ENCODE measurements at regions not wholly inside any gene's neighbourhood (a gene's known extent, or its start where the extent isn't known, plus 50 kb on each side); places are given as distances from the start of the nearest gene placed in this dataset.
A peak's percentile ranks its signal among the peaks of the same experiment; 100 is the strongest.

DNA sequence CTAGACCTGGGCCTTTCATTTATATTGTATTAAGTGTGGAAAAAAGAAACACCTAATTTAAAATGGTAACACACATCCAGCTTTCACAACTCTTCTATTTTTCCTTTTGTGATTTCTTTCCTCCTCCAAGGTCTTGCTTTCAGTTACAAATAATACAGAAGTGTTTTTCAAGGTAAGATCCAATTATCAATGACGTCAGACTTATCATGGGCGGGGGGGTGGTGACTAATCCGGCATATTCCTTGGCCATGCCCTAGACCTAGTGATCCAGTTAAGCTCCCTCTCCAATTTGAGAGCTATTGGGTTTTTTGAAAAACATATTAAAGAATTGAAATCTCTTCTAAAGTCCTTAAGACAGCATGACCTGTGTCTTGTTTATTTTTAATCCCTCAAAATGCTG, 669.9 kb upstream of the NR5A2 start:
- DNase-seq = no peak

DNA sequence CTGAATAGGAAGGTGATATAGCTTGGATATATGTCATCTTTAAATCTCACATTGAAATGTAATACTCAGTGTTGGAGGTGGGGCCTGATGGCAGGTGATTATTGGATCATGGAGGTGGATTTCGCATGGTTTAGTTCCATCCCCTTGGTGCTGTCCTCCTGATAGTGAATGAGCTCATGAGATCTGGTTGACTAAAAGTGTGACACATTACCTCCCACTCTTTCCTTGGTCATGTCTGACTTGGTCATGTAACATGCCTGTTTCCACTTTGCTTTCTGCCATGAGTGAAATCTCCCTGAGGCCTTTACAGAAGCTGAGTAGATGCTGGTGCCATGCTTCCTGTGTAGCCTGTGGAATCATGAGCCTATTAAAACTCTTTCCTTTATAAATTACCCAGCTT, 664.5 kb upstream of the NR5A2 start:
- DNase-seq = no peak

DNA sequence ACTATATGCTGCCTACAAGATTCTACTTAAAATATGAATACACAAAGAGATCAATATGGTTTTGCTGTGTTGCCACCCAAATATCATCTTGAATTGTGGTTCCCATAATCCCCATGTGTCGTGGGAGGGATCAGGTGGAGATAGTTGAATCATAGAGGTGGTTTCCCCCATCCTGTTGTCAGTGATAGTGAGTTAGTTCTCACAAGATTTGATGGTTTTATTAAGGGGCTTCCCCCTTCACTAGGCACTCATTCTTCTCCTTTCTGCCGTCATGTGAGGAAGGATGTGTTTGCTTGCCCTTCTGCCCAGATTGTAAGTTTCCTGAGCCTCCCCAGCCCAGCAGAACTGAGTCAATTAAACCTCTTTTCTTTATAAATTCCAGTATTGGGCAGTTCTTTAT, 654.4 kb upstream of the NR5A2 start:
- no peak for DNase-seq

DNA sequence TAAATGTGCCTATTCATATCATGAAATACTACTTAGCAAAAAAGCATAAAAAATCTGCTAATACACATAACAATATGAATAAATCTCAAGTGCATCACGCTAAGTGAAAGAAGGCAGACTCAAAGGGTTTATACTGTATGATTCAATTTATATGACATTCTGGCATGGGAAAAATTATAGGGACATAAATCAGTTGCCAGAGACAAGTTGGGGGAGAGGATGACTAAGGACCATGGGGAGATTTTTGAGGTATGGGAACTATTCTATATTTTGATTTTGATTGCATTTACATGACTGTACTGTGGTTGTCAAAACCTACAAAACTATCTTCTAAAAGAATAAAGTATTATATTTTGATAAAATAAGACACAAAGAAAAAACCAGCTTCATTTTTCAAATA, 650.3 kb upstream of the NR5A2 start:
- no peak for DNase-seq

DNA sequence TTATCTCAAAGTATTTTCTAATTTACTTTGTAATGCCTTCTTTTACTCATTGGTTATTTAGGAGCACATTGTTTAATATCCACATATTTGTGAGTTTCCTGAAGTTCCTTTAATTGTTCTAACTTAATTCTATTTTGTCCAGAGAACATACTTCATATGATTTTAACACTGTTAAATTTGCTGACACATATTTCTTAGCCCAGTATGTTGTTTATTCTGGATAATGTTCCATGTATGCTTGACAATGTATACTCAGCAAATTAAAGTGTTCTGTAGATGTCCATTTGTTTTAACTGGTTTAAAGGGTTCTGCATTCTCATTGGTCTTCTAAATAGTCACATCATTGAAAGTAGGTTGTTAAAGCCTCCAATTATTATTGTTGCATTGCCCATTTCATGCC, 643.7 kb upstream of the NR5A2 start:
- DNase-seq = no peak

DNA sequence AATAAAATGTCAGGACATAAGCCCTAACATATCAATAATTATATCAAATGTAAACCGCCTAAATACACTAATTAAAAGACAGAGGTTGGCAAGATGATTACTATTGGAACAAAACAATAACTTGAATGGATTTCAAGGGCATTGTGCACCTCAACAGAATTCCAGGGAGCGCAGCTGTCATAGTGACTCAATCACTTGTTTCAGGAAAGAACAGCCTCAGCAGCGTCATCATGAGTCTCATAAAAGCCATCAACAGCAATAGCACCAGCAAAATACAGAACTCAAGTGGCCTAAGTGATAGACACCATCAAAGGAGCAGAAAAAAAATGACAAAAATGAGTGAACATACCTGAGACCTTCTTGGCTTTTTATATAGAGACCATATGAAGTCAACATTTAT, 632.7 kb upstream of the NR5A2 start:
- DNase-seq = no peak

DNA sequence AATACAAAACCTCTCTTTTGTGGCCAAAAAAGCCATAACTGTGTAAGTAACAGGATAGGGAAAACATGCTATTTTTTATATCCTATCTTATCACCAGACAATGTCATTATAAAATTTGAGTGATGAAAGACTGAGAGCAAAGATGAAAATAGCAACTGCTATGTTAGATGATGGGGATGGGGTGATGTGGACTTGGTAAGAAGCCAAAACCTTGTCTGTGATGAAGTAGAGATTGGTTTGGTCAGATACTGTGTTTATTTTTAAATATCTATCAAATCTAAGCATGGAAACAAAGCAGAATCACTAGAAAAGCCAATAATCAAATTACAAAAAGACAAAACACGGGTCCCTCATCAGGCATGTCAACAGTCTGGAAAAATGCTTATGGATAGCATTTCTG, 631.1 kb upstream of the NR5A2 start:
- no peak for DNase-seq

DNA sequence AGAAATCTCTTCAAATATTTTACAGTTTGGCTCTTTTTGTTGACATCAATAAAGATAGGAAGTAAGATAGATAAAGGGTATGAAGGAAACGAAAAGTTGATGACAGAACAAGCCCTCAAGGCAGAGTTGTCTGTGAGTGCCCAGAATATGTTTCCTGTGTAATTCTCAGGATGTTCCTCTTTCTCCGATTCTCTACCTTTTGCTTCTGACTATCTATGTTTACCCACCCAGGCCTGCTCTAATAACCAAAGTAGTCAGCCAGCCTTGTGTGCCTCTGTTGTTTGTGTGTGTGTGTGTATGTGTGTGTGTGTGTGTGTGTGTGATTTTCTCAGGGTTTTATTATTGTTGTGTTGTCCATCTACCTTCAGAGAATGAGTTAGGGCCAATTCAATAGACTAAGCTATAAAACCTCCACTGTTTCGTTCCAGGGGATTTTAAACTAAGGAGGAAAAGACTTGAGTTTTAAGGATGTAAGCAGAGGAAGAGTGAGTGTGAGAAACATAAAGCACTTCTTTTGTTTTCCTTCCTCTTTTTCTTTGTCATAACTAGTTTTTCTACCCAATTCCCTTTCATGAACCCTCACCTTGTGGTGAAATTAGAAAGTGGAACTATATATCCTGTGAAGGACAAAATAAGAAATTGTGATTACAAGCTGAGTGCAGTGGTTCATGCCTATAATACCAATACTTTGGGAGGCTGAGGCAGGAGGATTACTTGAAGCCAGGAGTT, 627.4 kb upstream of the NR5A2 start:
- DNase-seq = no peak

DNA sequence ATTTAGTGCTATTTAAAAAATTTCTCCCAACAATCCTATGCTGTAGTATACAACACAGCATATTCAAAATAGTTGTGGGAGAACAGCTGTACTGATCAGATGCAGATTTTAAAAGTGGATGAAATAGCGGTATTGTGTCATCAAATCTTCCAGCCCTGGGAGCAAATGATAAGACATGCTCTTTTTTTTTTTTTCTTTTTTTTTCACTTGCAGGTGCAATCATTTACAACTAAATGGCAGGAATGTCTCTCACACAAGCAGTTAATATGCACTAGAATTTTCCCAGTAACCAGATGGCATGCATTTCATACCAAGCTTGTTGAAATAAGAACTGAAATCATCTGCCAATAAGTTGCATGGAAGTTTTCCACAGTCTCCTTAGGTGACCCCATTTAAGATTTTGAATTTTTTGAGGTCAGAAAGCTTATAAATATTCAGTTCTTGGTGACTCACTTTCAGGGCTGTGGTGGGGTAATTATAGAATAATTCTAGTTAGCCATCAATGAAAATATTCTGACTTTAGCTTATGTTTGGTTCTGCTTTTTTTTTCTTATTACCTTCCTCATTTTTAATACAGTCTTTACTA, 623.9 kb upstream of the NR5A2 start:
- DNase-seq = no peak

DNA sequence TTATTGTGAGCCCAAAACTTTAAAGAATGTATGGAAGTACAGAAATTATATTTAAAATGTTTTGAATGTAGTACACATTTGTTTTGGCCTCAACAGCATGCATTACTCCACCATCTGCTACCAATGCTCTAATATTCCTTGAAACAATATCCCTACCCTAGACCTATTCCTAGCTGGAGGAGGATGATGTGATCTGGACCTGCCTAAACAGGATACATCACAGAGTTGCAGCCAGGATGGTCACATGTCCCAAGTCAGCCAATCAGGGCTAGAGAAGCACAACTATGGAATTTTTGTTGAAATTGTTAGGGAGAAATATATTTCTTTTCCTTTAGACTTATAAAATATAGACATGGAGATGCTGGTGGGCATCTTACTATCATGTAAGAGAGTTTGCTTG, 623.3 kb upstream of the NR5A2 start:
- no peak for DNase-seq

DNA sequence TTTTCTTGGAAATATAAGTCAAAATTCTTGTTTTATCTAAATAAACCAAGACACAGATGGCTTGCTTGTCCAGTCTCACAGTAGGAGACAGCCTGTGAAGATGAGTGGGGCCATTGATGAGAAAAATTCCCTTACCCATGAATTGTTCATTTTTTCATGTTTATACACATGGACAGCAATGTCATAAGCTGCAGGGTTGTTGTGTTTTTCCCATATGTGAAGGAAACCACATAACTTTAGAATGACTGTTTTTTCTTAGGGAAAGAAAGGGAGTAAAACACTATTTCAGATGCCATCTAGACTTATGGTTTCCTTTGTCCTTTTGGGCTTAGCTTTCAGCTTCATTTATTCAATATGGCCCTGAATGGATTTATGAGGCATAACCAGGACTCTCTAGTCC, 622.5 kb upstream of the NR5A2 start:
- DNase-seq = no peak

DNA sequence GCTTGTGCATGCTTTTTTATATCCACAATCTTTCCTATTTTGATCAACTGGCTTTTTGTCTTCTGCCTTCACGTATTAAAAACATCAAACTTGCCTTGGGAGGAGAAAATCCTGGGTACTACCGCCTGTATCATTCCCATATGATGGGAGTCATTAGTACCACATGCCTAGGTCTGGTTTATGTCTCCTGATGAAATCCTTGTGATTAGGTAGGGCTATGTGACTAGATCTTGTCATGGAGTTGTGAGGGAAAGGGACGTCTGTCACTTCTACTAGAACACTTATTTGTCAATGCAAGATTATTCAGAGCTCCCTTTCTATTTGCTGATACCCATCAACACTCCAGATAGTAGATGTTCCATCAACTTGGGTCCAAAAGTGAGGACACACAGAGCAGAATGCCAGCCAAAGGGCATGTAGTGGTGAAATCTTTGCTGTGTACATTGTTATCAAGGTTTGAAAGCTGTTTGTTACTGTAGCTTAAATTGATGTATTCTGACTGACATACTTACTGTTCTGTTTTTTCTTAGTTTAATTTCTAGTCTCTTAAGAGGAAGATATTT, 621.8 kb upstream of the NR5A2 start:
- DNase-seq = no peak

DNA sequence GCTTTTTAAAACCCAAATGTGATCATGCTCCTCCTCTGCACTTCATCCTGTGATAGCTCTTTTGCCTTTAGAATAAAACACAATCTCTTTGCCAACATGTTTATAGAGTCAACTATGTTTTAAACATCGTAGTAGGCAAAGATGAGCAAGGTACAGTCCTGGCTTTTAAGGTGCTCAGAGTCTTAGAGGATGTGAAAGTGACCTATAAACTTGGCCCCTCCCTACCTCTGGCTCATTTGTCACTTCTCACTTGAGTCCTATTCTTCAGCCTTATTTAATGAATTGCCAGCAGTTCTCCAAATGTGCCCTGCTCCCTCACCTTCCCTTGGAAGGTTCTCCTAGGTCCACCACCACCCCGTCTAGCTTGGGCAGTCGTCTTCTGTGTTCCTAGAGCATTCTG, 617.0 kb upstream of the NR5A2 start:
- DNase-seq = no peak

DNA sequence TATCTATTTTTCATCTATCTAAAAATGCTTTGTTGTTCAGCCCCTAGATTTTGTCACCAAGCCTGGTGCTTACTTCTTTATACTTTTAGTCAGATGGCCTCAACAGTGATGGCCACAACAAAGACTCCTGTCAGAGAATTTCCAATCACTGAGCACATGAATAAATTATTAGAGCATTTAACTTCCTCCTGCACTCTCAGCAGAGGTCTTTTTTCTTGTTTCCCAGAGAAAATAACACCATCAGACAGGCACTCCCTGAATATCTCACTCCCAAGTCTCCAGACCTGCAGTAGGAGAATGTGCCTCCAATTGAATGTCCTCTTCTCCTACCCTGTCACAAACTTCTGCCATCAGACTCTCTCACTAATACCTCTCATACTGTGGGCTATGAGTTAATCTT, 616.0 kb upstream of the NR5A2 start:
- no peak for DNase-seq

DNA sequence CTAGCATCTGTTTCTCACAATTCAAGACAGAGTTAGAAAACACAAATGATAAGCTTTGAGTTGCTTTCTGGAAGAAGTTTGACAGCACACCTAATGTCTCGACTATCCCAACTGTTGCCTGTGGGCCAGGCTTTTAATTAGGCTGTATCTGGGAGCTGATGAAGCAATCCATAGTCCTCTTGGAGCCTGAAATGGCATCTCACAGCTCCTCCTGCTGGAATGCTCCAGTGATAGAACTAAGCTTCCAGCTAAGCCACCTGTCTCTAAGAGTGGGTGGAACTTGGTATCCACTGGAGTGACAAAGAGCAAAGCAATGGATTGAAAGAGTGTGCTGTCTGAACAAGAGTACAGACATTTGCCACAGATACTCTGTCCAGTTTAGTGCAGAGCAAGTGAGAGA, 605.3 kb upstream of the NR5A2 start:
- peak; percentile 62 for DNase-seq

DNA sequence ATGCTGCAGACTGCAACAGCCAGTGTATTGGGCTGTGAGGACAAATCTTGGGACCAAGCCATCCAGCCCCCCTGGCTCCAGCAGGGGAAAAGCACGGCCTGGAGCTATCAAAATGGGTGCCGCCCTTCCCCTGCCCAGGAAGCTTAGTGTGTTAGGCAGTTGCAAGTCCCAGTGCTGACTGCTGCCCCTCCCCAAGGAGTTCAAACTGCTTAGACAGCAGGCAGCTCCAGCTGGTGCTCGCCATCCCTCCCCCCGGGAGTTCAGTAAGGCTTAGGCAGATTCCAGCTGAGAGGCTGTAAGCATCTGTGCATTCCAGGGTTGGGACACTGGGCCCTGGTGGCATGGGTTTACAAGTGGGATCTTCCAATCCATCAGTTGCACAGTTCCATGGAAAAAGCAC, 579.6 kb upstream of the NR5A2 start:
- DNase-seq = no peak

DNA sequence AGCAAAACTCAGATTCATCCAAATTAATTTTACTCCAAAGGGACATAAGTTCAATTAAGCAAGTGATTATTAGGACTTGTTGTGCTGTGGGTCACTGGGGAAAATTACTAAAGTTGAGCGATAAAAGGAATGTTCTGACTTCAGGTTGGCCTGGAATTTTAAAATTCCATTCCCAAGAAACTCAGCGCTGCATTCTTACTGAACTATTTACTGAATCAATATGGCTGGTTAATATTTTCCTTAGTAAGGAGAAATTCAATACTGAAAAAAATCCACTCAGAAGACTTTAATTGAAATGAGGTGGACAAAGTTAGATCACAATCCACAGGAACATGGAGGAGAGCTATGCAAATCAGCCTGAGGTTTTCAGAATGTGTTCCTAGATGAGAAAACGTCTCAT, 578.9 kb upstream of the NR5A2 start:
- no peak for DNase-seq

DNA sequence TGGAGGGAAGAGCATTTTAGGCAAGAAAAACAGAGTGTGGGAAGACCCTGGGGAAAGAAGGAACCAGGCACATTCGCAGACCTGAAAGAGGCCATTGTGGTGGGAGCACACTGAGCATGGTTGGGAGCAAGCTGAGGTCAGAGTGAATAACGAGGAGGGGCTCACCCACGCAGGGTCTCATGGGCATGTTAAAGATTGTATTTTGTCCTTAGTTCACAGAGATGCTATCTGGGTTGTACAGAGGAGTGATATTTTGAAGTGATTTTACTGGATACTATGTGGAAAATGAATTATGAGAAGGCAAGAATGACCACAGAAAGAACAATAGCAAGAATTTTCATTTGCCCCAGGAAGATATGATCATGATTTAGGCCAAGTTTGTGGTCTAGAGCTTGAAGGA, 578.3 kb upstream of the NR5A2 start:
- DNase-seq = no peak

DNA sequence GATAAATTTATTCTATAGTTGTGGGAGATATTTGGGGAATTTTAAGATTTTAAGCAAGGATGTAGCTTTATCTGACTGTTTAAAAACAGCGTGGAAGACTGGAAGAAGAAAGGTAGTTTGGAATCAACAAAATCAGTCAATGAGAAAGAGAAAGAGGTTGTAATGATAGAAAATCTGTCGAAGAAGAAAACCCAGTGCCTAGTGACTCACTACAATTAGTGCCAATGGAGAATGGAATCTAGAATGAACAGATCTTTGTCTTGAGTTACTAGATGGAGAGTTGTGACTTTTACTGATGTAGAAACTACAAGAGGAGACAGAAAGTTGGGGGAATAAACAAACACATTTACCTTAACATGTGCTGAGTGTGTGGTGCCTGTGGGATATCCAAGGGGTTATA, 577.8 kb upstream of the NR5A2 start:
- no peak for DNase-seq

DNA sequence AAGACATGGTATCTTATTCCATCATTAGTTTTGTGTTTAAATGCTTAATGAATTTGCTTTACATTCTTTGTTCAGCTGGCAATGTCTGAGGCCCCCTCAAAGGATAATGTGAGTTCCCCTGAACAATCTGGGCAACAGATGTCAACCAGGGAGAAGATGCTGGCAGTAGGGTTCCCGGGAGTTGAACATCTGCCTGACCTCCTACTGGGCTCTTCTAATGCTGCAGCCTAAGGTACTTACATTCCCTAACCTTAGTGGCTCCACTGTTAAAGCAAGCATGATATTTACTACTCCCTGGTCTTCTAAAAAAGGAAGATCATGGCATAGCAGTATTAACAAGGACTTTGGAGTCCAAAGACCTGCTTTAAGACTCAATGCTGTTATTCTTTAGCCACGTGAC, 574.9 kb upstream of the NR5A2 start:
- no peak for DNase-seq

DNA sequence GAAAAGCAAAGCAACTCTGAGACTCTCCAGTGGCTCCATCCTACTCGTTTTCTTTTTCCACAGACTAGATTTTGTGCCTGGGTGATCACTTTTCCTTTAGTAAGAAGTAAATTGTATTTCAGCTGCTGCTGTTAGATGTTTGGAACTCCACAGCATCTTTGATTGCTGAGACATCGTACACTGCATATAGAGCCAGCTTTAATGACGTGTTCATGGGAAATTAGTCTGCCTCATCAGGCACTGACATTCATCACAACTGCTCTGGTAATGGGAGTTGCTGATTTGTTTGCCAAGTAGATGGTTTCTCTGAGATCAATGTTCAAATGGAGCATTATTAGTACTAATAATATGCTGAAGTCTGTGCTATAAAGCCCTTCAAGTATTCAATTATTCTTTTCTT, 573.8 kb upstream of the NR5A2 start:
- no peak for DNase-seq

DNA sequence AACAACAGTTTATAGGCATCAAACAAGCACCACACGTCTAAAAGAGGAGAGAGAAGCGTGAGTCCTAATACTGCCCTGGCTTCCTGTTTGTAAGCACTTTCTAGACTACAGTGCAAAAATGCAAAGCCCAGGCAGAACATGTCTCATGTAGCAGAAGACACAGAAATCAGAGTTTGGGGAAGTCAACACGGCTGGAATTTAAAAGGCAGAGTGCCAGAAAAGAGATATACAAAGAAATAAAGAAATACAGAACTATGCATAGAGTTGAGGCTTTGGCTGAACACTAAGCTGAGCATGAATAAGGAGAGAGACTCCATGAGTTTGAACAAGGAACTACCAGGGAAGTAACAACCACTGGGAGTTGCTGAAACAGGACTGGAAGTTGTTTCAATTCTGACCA, 566.6 kb upstream of the NR5A2 start:
- no peak for DNase-seq

DNA sequence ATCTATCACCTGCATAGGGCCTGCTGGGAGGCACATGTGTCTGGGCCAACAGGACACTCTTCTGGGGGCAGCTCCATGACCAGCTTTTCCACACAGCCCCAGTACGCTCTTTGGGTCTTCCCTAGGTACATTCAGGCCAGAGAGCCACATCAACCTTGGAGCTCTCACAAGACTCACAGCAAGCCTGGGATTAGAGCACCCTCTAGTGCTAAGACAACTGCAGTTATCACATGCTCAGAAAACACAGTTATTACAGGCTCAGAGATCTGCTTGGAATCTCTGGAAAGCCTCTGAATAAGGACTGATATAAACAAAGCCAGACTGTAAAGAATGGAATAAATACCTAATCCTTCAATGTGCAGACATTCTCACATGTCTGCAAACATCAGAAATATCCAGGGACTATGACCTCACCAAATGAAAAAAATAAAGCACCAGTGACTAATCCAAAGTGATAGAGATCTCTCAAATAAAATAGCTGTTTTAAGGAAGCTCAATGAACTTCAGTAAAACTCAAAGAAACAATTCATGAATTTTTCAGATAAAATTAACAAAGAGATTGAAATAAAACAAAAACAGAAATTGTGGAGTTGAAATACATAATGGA, 563.9 kb upstream of the NR5A2 start:
- DNase-seq = peak; percentile 81

DNA sequence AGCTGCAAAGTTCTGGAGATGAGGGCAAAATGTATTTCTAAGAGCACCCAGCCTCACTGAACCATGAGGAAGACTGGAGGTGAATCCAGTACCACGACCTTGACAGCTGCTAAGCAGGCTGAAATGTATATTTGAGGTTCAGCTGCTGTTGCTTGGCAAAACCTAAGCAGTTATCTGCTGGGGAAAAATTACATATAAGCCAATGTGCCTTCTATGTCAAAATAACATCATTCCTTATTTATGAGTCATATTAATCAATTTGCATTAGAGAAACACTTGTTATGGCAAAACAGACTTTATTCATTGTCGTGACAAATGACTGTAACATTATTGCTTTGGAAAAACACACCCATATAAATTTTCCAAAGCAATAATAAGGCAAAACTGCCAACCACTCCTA, 560.5 kb upstream of the NR5A2 start:
- no peak for DNase-seq

DNA sequence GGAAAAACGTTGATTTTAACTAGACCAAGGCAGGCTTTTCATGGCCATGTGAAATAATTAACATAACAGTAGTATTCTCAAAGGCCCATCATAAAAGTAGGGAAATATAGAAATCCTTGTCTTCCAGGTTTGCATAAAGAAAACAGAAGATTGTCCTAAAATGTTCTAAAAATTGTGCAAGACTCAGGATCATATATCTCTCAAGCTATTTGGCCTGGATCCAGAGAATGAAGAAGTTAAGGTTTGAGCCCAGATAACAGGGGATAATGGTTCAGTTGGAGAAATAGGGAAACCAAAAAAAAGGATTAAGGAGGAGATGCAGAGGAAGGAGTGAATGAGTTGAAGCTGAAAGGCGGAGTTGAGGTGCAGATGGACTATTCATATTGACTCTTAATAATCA, 555.5 kb upstream of the NR5A2 start:
- DNase-seq = no peak
